ENCODE measurements at regions not wholly inside any gene's neighbourhood (a gene's known extent, or its start where the extent isn't known, plus 50 kb on each side); places are given as distances from the start of the nearest gene placed in this dataset.
"Not testable (repeated sequence)": the region's sequence is repeated elsewhere in the genome, so short reads cannot be mapped to it uniquely, and the experiment has no call there.

DNA sequence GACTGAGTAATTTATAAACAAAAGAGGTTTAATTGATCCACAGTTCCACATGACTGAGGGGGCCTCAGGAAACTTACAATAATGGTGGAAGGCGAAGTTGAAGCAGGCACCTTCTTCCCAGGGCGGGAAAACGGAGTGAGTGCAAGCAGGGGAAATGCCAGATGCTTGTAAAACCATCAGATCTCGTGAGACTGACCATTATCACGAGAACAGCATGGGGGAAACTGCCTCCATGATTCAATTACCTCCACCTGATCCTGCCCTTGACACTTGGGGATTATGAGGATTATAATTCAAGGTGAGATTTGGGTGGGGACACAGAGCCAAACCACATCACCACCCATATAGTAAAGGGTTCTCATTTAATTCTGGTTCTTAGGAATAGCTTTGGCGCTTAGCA is 219.5 kb upstream of the ATP5MC3 start:
- no peak for DNase-seq

DNA sequence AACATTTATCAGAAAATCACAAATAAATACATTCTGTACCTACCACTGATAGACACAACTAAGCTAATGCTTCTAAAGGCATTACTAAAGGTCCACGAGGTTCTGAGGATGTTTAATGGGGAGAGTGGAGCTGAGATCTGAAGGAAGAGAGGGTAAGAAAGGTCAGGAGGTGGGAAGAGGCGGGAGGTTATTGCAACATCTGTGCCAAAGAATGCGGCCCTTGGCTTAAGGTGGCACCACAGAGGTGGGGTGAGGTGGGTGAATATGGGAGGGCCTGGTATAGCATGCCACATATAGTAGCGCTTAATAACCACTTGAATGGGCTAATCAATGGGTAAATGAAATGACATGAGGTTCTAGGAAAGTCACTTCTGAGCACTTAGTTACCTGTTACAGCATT is 217.8 kb upstream of the ATP5MC3 start:
- no peak for DNase-seq

DNA sequence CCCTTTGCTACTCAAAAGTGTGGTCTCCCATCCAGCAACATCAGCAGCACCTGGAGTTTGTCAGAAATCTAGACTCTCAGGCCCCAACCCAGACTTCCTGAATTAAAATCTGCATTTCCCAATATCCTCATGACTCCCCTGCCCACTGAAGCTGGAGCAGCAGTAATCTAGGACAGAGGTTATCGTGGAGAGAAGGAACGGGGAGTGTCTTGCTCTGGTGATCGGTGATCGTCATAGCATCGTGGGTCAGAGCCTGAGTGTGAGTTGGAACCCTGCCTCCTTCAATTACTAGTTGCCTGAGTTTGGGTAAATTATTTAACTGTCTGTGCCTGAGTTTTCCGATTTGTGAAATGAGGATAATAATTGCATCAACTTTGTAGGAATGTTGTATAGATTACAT is 217.3 kb upstream of the ATP5MC3 start:
- no peak for DNase-seq

DNA sequence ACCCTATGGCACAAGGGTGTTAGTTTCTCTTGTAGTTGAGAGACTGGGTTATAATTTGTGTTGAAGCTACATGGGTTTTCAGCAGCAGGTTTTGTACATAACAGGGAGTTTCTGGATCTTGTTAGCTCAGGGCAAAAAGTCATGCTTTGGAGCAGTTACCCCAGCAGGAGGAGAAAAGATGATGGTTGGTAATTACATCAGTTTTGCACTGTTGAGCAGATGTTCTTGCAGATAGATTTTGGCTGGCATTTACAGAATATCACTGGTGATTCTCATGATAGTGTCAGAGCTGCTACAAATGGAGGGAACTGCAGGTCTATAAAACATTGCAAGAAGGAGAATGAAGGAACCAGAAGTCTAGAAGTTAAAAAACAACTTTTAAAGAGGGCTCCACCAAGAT is 215.2 kb upstream of the ATP5MC3 start:
- DNase-seq = no peak

DNA sequence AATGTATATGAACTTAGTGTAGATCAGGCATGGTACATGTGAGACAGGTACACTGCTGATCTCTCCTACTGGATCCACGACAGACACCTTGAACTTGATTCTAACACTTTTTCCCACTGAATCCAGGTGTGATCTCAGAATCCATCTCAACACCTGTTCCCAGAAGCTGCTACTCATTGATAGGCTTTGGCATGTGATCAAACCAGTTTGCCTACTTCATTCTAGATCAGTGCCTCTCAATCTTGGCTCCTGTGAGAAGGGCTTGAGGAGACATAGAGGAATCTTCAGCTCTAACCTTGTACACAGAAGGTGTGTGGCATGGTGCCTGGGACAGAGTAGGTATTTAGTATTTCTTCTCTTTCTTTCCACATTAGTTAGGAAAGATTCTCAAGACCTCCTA is 212.3 kb upstream of the ATP5MC3 start:
- no peak for DNase-seq

DNA sequence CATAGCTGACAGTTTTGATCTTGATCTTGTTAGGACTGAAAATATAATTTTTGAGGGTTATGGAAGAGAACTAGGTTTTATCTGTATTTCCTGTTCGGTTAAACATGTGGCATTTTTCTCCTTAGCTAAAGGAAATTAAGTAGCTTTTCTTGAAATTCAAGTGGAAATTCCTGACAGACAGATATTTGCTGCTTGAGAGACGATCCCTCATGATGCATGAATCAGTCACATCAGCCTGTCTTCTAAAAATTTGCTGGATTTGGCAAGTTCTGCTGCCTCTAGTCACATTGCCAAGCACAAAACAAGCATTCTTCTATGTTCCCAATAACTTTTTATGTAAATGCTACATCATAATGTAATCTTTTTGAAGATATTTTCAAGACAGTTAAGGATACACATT is 201.8 kb upstream of the ATP5MC3 start:
- DNase-seq = no peak

DNA sequence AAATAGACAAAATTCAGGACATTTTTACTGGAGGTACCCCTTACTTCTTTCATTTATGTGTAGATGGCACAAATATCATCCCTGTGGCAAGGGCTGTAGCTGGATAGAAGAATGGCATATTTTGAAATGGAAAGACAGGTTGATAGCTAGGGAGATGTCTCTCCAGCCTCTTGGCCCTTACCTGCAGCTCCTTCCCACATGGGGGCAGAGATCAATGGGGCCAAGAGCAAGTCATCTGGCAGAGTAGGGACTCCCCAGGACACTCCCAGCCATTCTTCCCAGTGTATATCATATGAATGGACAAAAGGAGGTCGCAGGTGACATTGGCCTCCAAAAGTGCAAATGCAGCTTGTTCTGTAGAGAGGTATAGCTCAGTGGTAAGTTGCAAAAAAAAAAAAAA is 192.2 kb upstream of the ATP5MC3 start:
- DNase-seq = no peak

DNA sequence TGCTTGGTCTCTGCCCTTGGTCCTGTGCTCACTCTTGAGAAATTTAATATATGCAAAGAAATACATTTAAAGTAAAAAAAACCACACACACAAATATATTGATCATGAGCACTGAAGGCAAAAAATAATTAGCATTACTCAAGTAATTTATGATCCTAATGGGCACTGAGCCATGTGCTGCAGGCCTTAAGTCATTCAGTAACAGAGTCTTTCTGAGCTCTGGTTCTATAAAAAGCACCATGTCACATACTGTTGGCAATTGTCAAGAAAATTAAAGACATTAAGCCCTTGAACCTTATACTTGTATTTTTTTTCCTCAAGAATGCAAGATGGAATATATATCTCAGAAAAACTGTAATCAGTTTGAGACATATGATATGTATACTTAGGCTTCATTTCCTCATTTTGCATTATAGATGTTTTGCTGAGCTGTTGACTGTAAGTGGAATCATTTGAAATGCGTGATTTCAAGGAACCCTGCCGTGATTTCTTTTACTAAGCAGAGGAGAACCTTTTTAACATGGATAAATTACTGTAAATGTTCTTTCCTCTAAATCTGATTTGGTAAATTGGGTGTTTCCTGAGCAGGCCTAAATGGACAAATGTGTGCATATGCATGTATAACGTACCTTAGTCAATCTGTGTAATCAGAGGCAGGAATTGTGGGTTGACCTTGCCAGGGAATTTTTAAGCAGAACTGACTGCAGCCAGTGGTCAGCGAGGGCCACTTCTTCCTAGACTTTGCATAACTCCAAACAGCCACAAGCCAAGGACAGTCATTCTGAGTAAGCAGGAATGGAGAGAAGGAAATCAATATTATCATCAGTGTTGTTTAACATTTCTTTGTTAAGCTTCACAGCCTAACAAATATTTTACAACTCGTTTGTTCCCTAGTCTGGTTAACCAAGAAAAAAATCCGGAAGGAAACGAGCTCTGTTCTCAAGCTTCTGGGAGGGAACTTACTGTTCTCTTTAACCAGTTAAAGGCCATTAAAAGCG is 191.5 kb upstream of the ATP5MC3 start:
- no peak for DNase-seq

DNA sequence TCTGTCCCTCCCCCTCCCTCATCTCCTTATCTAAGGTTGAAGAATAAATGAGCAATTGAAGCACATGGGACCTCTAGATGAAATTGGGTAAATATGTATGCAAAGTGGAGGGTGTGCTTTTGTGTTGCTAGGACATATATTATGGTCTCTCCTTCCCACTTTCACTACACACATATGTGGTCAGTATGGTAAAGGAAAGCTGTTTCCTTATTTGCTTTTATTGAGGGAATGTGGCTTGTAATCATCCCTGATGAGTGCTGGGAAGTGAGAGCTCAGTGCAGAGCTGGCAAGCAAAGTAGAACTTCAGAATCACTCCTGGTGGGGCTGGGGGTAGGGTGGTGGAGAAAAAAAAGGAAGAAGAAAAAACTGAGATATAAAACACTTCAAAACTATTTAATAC is 189.9 kb upstream of the ATP5MC3 start:
- no peak for DNase-seq

DNA sequence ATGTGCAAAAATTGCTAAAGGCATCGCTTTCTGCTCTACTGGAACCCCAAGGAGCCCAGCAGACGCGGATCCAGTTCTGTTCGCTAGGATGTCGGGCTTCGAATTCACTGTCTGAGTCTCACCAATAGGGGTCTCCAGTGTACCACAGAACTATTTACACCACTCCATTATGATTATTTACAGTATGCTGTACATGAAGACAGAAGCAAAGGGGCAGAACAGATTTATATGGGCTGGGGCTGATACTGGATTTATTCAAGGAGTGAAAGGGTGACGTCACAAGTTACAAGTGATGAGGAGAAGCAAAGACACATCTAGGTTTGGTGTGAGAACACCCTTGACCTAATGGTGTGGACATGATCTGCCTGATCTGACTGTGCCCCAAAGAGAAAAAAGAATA is 185.3 kb upstream of the ATP5MC3 start:
- peak; percentile 33 for DNase-seq

DNA sequence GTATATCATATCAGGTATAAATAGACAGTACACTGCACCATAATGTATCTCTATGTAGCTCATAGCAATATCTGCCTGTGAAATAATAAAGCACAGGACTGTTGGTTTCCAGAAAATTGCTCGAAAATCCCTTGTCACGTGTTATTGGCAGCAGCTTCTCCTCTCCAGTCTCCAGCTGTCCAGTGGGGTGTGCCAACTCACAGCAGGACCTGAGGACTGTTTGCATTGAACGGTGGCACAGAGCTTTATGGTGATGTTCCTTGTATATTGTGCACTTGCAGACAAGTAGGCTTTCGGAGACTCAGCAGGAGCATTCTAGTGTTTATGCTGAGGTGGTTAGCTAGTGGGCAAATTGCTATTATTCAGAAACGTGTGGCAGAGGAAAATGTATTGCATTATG is 182.2 kb upstream of the ATP5MC3 start:
- peak; percentile 84 for DNase-seq

DNA sequence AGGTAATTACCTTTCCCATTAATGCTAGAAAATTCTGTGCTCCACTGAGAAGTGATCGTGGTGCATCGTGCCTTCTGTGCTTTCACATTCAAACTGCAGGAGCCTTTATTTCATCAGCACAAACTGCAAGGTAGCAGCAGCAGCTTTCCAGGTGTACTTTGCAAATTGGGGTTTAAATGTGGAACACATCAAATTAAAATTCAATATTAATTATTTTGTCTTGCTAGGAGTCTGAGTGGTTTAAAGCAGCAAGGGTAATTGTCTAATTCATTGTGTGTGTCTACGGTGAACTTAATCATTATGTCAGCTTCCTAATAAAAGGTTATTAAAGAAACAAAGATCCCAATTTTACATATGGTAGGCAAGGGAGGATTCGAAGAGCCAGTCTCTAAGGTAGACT is 180.8 kb upstream of the ATP5MC3 start:
- no peak for DNase-seq

DNA sequence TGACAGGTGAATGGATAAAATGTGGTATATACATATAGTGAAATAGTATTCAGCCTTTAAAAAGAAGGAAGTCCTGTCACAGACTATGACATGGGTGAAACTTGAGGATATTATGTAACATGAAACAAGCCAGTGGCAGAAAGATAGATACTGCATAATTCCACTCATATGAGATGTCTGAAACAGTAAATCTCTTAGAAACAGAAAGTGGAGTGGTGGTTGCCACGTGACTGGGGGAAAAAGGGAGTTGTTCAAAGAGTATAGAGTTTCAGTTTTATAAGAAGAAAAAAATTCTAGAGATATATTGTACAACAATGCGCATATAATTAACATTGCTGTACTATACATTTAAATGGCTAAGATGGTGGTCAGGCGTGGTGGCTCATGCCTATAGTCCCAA is 178.2 kb upstream of the ATP5MC3 start:
- no peak for DNase-seq

DNA sequence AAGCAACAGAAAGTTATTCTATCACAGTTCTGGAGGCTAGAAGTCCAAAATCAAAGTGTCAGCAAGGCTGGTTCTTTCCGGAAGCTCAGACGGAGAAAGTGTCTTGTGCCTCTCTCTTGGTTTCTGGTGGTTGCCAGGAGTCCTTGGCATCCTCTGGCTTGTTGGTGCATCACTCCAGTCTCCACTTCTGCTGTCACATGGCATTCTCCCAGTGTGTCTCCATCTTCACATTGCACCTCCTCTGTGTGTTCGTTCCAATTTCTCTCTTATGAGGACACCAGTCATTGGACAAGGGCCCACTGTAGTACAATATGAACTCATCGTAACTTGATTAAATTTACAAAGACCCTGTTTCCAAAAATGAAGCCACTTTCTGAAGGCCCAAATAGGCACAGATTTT is 175.4 kb upstream of the ATP5MC3 start:
- DNase-seq = no peak

DNA sequence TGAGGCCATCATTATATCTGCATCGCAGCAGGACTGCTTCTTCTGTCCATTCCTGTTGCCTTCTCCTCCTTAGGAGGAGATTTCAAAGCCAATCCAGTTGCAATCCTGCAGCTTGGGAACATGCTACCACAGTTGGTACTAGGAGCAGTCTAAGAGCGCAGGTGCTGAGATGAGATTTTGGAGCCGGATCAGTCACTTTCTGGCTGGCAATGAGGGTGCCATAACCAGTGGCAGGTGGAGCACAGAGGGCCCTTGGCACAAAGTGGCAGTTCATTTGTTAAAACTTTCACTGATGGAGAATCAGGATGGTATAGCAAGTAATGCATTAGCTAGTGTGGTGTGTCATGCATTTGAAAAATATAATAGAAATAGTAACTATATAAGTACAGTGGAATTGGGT is 173.7 kb upstream of the ATP5MC3 start:
- no peak for DNase-seq

DNA sequence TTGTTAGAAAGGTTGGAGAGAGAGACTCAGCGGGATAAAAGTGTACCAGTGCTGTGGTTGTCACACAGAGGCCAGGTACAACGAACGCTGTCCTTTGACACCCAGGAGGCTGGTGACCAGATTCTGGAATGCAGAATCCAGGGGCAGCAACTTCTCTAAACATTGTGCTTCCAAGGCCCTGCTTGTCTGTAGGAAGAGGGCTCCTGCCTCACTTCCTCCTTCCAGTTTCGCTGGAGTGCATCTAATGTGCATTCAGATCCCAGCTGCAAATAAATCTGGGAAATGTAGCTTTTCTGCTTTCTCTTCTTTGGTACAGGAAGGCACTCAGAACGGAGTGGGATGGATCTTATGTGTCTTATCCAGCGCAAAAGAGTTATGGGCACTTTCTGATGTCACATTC is 171.8 kb upstream of the ATP5MC3 start:
- DNase-seq = no peak

DNA sequence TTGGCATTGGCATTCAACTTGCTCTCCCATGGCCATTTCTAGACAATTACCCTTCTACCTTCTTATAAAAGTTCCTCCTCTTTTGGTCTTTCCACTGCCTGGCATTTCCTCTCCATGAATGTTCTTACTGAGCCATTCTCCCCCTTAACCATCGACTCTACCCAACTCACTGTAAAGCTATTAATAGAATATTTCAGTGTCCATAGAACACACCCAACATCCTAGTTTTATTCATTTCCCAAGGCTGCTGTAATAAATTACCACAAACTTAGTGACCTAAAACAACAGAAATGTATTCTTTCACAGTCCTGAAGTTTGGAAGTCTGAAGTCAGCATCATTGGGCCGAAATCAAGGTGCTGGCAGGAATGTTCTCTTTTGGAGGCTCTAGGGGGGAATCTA is 170.0 kb upstream of the ATP5MC3 start:
- no peak for DNase-seq

DNA sequence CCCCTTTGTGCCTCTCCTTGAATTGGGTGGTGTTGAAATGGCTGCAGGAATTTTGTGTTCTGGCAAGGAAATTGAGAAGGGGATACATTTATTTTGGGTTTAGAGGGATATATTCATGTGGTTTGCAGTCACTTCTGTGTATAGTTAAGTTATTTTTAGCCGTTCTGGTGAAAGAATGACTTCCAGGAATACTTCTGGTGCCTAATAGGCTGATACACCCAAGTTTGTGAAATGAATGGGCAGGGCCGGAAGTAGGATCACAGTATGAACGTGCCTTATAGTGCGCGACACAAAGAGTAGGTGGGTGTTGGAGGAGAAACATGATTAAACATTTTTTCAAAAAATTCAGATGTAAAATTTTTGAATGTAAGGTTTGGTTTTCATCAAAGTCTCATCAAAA is 168.6 kb upstream of the ATP5MC3 start:
- DNase-seq = no peak

DNA sequence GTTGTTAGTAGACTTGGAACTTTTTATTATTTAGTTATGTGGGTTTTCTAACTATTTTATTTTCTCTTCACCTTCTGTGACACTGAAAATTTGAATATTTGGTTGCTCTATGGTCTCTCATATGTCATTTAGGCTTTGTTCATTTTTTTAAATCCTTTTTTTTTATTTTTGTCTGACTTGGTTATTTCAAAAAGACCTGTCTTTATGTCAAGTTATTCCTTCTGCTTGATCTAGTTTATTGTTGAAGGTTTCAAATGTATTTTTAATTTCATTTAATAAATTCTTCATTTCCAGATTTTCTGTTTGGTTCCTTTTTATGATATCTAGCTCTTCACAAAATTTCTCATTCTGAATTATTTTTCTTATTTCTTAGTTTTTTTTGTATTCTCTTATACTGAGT is 160.6 kb upstream of the ATP5MC3 start:
- no peak for DNase-seq

DNA sequence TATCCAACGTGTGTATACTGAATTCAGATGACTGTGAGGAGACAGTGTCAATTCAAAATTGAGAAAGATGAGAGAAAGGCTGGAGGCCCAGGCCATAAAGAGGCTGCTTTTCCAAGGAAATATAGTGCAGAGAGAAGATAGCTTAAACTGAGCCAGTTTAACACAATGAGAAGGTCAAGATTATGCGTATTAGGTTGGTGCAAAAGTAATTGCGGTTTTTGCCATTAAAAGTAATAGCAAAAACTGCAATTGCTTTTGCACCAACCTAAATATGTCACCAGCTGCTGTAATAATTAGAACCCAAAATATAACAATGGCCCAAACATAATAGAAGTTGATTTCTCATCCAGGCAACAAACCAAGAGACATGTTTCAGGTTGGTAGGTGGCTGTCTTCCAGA is 148.7 kb upstream of the ATP5MC3 start:
- DNase-seq = no peak

DNA sequence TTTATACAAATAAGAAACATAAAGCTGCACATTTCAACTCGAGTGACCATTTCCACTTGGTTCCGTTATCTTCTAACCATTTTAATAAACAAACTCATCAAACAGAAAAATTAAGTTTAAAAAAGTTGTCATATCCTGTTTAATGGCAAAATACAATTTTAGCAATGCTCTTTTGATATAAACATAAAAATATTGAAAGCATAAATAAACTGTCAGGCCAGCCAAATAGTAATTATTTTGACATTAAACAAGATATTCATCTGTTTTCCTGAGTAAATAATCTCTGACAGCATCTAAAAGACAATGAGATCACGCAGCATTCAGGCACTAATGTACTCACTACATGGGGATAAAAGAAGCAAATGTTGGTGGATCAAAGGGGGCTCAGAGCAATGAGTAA is 145.3 kb upstream of the ATP5MC3 start:
- DNase-seq = no peak

DNA sequence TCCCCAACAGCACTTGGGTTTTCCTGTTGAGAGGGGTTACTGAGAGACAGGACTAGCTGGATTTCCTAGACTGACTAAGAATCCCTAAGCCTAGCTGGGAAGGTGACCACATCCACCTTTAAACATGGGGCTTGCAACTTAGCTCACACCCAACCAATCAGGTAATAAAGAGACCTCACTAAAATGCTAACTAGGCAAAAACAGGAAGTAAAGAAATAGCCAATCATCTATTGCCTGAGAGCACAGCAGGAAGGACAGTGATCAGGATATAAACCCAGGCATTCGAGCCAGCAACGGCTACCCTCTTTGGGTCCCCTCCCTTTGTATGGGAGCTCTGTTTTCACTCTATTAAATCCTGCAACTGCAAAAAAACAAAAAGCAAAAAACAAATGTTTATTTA is 144.7 kb upstream of the ATP5MC3 start:
- DNase-seq = not testable (repeated sequence)

DNA sequence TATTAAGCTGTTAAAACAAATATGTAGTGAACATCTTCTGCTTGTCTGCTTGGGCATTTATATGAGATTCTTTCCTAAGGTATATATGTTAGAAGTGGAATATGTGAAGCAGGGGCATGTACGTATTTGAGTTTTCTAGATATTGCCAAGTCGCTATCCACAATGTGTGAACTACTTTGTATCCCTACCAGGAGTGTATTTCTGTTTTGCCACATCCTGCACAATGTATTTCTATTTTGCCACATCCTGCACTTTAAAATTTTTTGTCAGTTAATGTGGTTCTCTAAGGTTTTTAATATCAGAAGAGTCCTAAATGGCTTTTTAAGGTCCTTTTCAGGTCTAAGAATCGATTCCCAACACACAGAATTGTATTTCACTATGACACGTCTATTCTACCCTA is 141.7 kb upstream of the ATP5MC3 start:
- no peak for DNase-seq

DNA sequence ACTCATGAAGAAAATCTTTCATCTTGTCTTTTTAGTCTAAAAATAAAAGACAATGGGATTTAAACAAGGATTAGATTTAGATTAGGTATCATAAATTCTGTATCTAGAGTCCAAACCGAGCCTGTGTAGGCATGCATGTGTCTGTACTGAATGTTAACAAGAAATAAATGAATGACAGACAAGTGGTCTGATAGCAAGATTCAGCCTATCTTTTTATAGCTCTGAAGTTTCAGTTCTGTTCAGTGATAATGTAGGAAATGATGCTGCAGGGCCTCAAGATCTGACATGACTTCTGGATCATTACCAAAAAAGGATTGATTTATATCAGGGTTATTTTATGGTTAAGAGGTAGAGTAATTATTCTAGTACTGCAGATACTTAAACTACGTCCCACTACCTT is 137.0 kb upstream of the ATP5MC3 start:
- DNase-seq = no peak

DNA sequence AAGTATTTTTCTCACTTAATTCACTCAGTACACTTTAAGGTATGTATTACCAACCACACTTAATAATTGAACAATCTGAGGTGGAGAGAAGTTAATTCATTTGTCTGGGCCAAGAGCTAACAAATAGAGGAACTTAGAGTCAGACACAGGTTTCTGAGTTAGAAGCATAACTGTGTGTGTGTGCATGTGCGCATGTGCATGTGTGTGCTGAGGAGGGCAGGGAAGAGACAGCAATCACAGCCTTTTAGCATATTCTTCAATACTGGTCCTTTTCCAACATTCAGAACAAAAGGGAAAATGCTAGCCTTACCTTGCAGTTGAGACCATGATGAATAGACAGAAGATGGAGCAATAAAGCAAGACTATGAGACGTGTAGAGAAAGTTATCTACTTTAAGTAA is 136.2 kb upstream of the ATP5MC3 start:
- no peak for DNase-seq

Measured in NCI-H1092 (cell line).